IMR-90 (cell line): ENCODE measurements at regions not wholly inside any gene's neighbourhood (a gene's known extent, or its start where the extent isn't known, plus 50 kb on each side); places are given as distances from the start of the nearest gene placed in this dataset.
"Not testable (repeated sequence)": the region's sequence is repeated elsewhere in the genome, so short reads cannot be mapped to it uniquely, and the experiment has no call there.

Experiments
- ATAC-seq: fragments of 200-7000 bp; cut with Tn5 transposase; 2 replicates; pipeline ENCODE4 v1.9.1; 2020; ENCODE audit warnings: low read depth, mild to moderate bottlenecking, moderate library complexity
- BruUV-seq: library from RNA; stranded (reverse); fragments of 400-500 nt; replicated peaks from 2 replicates; lab custom pipeline; 2021; lab: Mats Ljungman, UMichigan
- CTCF ChIA-PET: fragments of 300-600 bp; formaldehyde crosslinking; extraction: SDS; loops from one replicate; lab custom pipeline; 2021; ENCODE audit warnings: antibody characterized with exemption; lab: Yijun Ruan, JAX
- POLR2A ChIA-PET: fragments of 300-600 bp; sonication (Branson Sonifier 250); formaldehyde crosslinking; loops from one replicate; lab custom pipeline; 2022; ENCODE audit warnings: antibody characterized with exemption; ENCODE audit not compliant: unreplicated experiment; lab: Charles Lee
- DNase-seq: peaks from one replicate; pipeline ENCODE4 v3.0.0; 2013
- H2AFZ ChIP-seq: replicated peaks from 2 replicates; pipeline ENCODE3; 2013; ENCODE audit warnings: low read length, mild to moderate bottlenecking; ENCODE audit not compliant: poor library complexity
- H2AK5ac ChIP-seq: 2 replicates; pipeline ENCODE4 v1.6.1; 2013; ENCODE audit warnings: low read depth, low read length, inconsistent platforms
- H2AK9ac ChIP-seq: replicated peaks from 2 replicates; pipeline ENCODE3; 2013; ENCODE audit warnings: mild to moderate bottlenecking, low read depth, low read length, moderate library complexity; ENCODE audit not compliant: poor library complexity
- H2BK120ac ChIP-seq: 2 replicates; pipeline ENCODE4 v1.6.1; 2013; ENCODE audit warnings: low read depth, low read length, inconsistent platforms
- H2BK15ac ChIP-seq: 3 replicates; pipeline ENCODE4 v1.6.1; 2013; ENCODE audit warnings: low read depth, low read length, inconsistent platforms
- H2BK20ac ChIP-seq: 2 replicates; pipeline ENCODE4 v1.6.1; 2013; ENCODE audit warnings: low read depth, mild to moderate bottlenecking, inconsistent platforms, low read length, moderate library complexity
- H2BK5ac ChIP-seq: 2 replicates; pipeline ENCODE4 v1.6.1; 2013; ENCODE audit warnings: mild to moderate bottlenecking, low read depth, low read length, inconsistent platforms; ENCODE audit not compliant: poor library complexity, severe bottlenecking
- H3K14ac ChIP-seq: replicated peaks from 2 replicates; pipeline ENCODE4 v1.6.1; 2013; ENCODE audit warnings: low read depth, low read length, inconsistent platforms
- H3K18ac ChIP-seq: 2 replicates; pipeline ENCODE4 v1.6.1; 2013; ENCODE audit warnings: low read depth, low read length, control low read depth
- H3K23ac ChIP-seq: 2 replicates; pipeline ENCODE4 v1.6.1; 2013; ENCODE audit warnings: low read depth, low read length, inconsistent platforms
- H3K27ac ChIP-seq: 2 replicates; pipeline ENCODE4 v1.5.1; 2013; ENCODE audit warnings: mild to moderate bottlenecking, control low read depth, low read length; ENCODE audit not compliant: insufficient read depth
- H3K27me3 ChIP-seq: 2 replicates; pipeline ENCODE4 v1.6.1; 2013; ENCODE audit warnings: low read length; ENCODE audit not compliant: control insufficient read depth, insufficient read depth
- H3K36me3 ChIP-seq: 2 replicates; pipeline ENCODE4 v1.6.1; 2013; ENCODE audit warnings: low read length, mixed read lengths; ENCODE audit not compliant: control insufficient read depth, insufficient read depth
- H3K4ac ChIP-seq: 2 replicates; pipeline ENCODE4 v1.6.1; 2013; ENCODE audit warnings: low read depth, low read length, inconsistent platforms
- H3K4me1 ChIP-seq: 2 replicates; pipeline ENCODE4 v1.6.1; 2013; ENCODE audit warnings: low read length, mixed read lengths; ENCODE audit not compliant: control insufficient read depth, insufficient read depth
- H3K4me2 ChIP-seq: 2 replicates; pipeline ENCODE4 v1.6.1; 2013; ENCODE audit warnings: low read depth, mild to moderate bottlenecking, control low read depth, low read length, moderate library complexity
- H3K4me3 ChIP-seq: 2 replicates; pipeline ENCODE4 v1.5.1; 2013; ENCODE audit warnings: low read depth, mild to moderate bottlenecking, control low read depth, low read length, moderate library complexity; ENCODE audit not compliant: insufficient read depth
- H3K56ac ChIP-seq: 2 replicates; pipeline ENCODE4 v1.6.1; 2013; ENCODE audit warnings: low read length, inconsistent platforms; ENCODE audit not compliant: insufficient read depth; ENCODE audit errors: extremely low read depth
- H3K79me1 ChIP-seq, 2 experiments: 2 replicates each; pipeline ENCODE4 v1.6.1; 2013; ENCODE audit warnings: low read length in 2 of 2, inconsistent platforms in 1 of 2, low read depth in 1 of 2
- H3K9ac ChIP-seq: 2 replicates; pipeline ENCODE4 v1.6.1; 2013; ENCODE audit warnings: low read depth, low read length, control low read depth
- H3K9me1 ChIP-seq: 2 replicates; pipeline ENCODE4 v1.6.1; 2013; ENCODE audit warnings: low read length, inconsistent platforms; ENCODE audit not compliant: insufficient read depth
- H3K9me3 ChIP-seq: 2 replicates; pipeline ENCODE4 v1.6.1; 2013; ENCODE audit warnings: low read length; ENCODE audit not compliant: control insufficient read depth, insufficient read depth
- H4K20me1 ChIP-seq: 2 replicates; pipeline ENCODE4 v1.6.1; 2013; ENCODE audit warnings: low read length, inconsistent platforms; ENCODE audit not compliant: insufficient read depth
- H4K5ac ChIP-seq: 2 replicates; pipeline ENCODE4 v1.6.1; 2013; ENCODE audit warnings: mild to moderate bottlenecking, low read depth, low read length, control low read depth
- H4K8ac ChIP-seq, 2 experiments: 2 replicates each; pipeline ENCODE4 v1.6.1; 2013; ENCODE audit warnings: low read depth in 2 of 2, low read length in 2 of 2, control low read depth in 1 of 2, inconsistent platforms in 1 of 2
- H4K91ac ChIP-seq: 2 replicates; pipeline ENCODE4 v1.6.1; 2013; ENCODE audit warnings: low read depth, low read length, inconsistent platforms; ENCODE audit not compliant: insufficient read depth
- WGBS, 2 experiments: methylation state at CpG; one replicate each; pipeline versions ENCODE4 v1.1.5 to v1.1.7; 2013; ENCODE audit warnings: missing lambda C conversion rate in 2 of 2; ENCODE audit not compliant: insufficient read length in 1 of 2; ENCODE audit errors: extremely low coverage in 2 of 2; 5-methylcytosine and 5-hydroxymethylcytosine counted together
- dilution Hi-C: fragments of 300-500 bp; cut with HindIII; formaldehyde crosslinking; loops from one replicate; pipeline ENCODE4 v1.14.3; 2018; ENCODE audit warnings: low sequenced_read_pairs; ENCODE audit not compliant: unreplicated experiment
- in situ Hi-C: fragments of 300-500 bp; cut with MboI; formaldehyde crosslinking; loops from 3 replicates; pipeline ENCODE4 v1.14.3; 2019; ENCODE audit warnings: low sequenced_read_pairs, inconsistent platforms, mixed read lengths
- intact Hi-C: fragments of 100-400 bp; cut with micrococcal nuclease; formaldehyde crosslinking; loops from 2 replicates; pipeline ENCODE4 v1.10.0; 2022

GRCh38 chr11:67774175-67774574 lies 99.8 kb upstream of the ALDH3B2 start:
- H4K20me1 ChIP-seq, H3K23ac ChIP-seq, BruUV-seq, H2BK20ac ChIP-seq, H2BK15ac ChIP-seq, H3K36me3 ChIP-seq, H3K9me1 ChIP-seq, H3K4me2 ChIP-seq, H3K14ac ChIP-seq, CTCF ChIA-PET, H3K56ac ChIP-seq, H3K27ac ChIP-seq, dilution Hi-C loops, intact Hi-C loops, H2AK5ac ChIP-seq, H3K9me3 ChIP-seq, H2AFZ ChIP-seq, H4K91ac ChIP-seq, H3K9ac ChIP-seq, H3K4me1 ChIP-seq, ATAC-seq, in situ Hi-C loops, H2AK9ac ChIP-seq, H2BK5ac ChIP-seq, H3K79me1 ChIP-seq, H3K4ac ChIP-seq, H3K18ac ChIP-seq, H4K8ac ChIP-seq, H2BK120ac ChIP-seq, DNase-seq, H4K5ac ChIP-seq, H3K4me3 ChIP-seq, POLR2A ChIA-PET: not testable (repeated sequence)
- 42% methylated on average over 2 of the region's 8 CpGs; no CpG with 5 or more reads in 1 of the 2 experiments for WGBS, 2 experiments
- H3K27me3 ChIP-seq, result peaks cover 11% of the 10 kb centered on the region

- H3K4me2 ChIP-seq, H3K4me1 ChIP-seq, H2AFZ ChIP-seq, H3K4ac ChIP-seq, H3K9ac ChIP-seq, H3K23ac ChIP-seq, H4K5ac ChIP-seq, DNase-seq, H3K14ac ChIP-seq, H2AK9ac ChIP-seq, H2AK5ac ChIP-seq, H4K91ac ChIP-seq, H3K9me3 ChIP-seq, BruUV-seq, intact Hi-C loops, H3K56ac ChIP-seq, H3K9me1 ChIP-seq, H4K20me1 ChIP-seq, CTCF ChIA-PET, H3K36me3 ChIP-seq, H2BK15ac ChIP-seq, H3K18ac ChIP-seq, H2BK120ac ChIP-seq, H3K4me3 ChIP-seq, H4K8ac ChIP-seq, dilution Hi-C loops, H3K79me1 ChIP-seq, H3K27me3 ChIP-seq, H2BK20ac ChIP-seq, in situ Hi-C loops, H3K27ac ChIP-seq, H2BK5ac ChIP-seq, POLR2A ChIA-PET, ATAC-seq: not testable (repeated sequence)
- 40% methylated on average over 1 of the region's 11 CpGs; no CpG with 5 or more reads in 1 of the 2 experiments for WGBS, 2 experiments
Observed at GRCh38 chr11:67768001-67768730, 93.7 kb upstream of the ALDH3B2 start.
